K562 (cell line): ENCODE measurements at regions not wholly inside any gene's neighbourhood (a gene's known extent, or its start where the extent isn't known, plus 50 kb on each side); places are given as distances from the start of the nearest gene placed in this dataset.

ENCODE experiments used
- ATAC-seq: fragments of 200-7000 bp; cut with Tn5 transposase; 3 replicates; pipeline ENCODE4 v1.9.1; 2020; ENCODE audit warnings: moderate library complexity
- BruUV-seq: library from RNA; stranded (reverse); fragments of 400-500 nt; replicated peaks from 2 replicates; lab custom pipeline; 2021; lab: Mats Ljungman, UMichigan
- CTCF ChIA-PET: fragments of 300-600 bp; formaldehyde crosslinking; extraction: SDS; loops from one replicate; lab custom pipeline; 2021; ENCODE audit warnings: low intra/inter-chr PET ratio; lab: Yijun Ruan, JAX
- POLR2A ChIA-PET: fragments of 300-600, 350-650 bp; sonication (Branson Sonifier 250); formaldehyde crosslinking; extraction: SDS; loops from one replicate; lab custom pipeline; 2021; ENCODE audit warnings: antibody characterized with exemption, inconsistent platforms; lab: Yijun Ruan, JAX
- DNase-seq, 4 experiments: peaks; one replicate each; pipeline versions ENCODE4 v3.0.0 to v3.0.0-alpha.2; 2011 to 2018; ENCODE audit warnings: low spot score in 3 of 4, mixed read lengths in 3 of 4; ENCODE audit errors: extremely low read depth in 1 of 4
- FAIRE-seq: peaks from 2 replicates; lab custom pipeline; 2011; peaks lifted over from hg19 to GRCh38; lab: Jason Lieb, UNC
- H2AFZ ChIP-seq: 2 replicates; pipeline ENCODE4 v1.6.0; 2011; ENCODE audit warnings: low read depth, low read length, control low read depth, inconsistent platforms
- H3K27ac ChIP-seq: fragments of 200-600 bp; 3 replicates; pipeline ENCODE4 v1.8.0; 2011; ENCODE audit warnings: low read depth, mild to moderate bottlenecking, control low read depth, inconsistent platforms, low read length, moderate library complexity, mixed read lengths; ENCODE audit errors: extremely low read depth
- H3K27me3 ChIP-seq, 2 experiments: fragments of 300-600 bp in 1 of 2; 2 replicates in 1 of 2; 3 replicates in 1 of 2; pipeline versions ENCODE4 v1.6.0 to v1.8.0; 2011; ENCODE audit warnings: inconsistent platforms in 2 of 2, low read length in 2 of 2, mild to moderate bottlenecking in 1 of 2, mixed read lengths in 1 of 2, moderate library complexity in 1 of 2; ENCODE audit not compliant: control insufficient read depth in 2 of 2, insufficient read depth in 2 of 2
- H3K36me3 ChIP-seq: fragments of 300-600 bp; 3 replicates; pipeline ENCODE4 v1.8.0; 2011; ENCODE audit warnings: mild to moderate bottlenecking, low read length, inconsistent platforms; ENCODE audit not compliant: control insufficient read depth, insufficient read depth
- H3K4me1 ChIP-seq, 2 experiments: fragments of 200-600 bp in 1 of 2; replicated peaks in 1 of 2; 2 replicates in 1 of 2; 3 replicates in 1 of 2; pipeline versions ENCODE4 v1.5.1 to v1.8.0; 2011; ENCODE audit warnings: inconsistent platforms in 2 of 2, low read length in 2 of 2, mild to moderate bottlenecking in 1 of 2, mixed read lengths in 1 of 2, moderate library complexity in 1 of 2; ENCODE audit not compliant: control insufficient read depth in 2 of 2, insufficient read depth in 2 of 2
- H3K4me2 ChIP-seq: 2 replicates; pipeline ENCODE4 v1.6.1; 2011; ENCODE audit warnings: low read length, control low read depth, inconsistent platforms, mixed read lengths; ENCODE audit not compliant: insufficient read depth
- H3K4me3 ChIP-seq: fragments of 200-600 bp; sonication (generic), shearing (Covaris generic); 2 replicates; pipeline ENCODE4 v1.5.1; 2016; ENCODE audit warnings: control low read depth, inconsistent platforms
- H3K79me2 ChIP-seq: fragments of 200-600 bp; 3 replicates; pipeline ENCODE4 v1.8.0; 2011; ENCODE audit warnings: low read length, inconsistent platforms; ENCODE audit not compliant: control insufficient read depth, insufficient read depth
- H3K9ac ChIP-seq, 2 experiments: 2 replicates each; pipeline versions ENCODE4 v1.6.0 to v1.6.1; 2011; ENCODE audit warnings: low read depth in 2 of 2, low read length in 2 of 2, control low read depth in 1 of 2, inconsistent platforms in 1 of 2, mild to moderate bottlenecking in 1 of 2, mixed read lengths in 1 of 2; ENCODE audit not compliant: insufficient read depth in 1 of 2
- H3K9me1 ChIP-seq: one replicate; pipeline ENCODE4 v1.6.0; 2011; ENCODE audit warnings: inconsistent platforms, mild to moderate bottlenecking, low read length, moderate library complexity; ENCODE audit not compliant: control insufficient read depth, insufficient read depth
- H3K9me3 ChIP-seq: replicated peaks from 2 replicates; pipeline ENCODE4 v1.5.1; 2011; ENCODE audit warnings: low read depth, low read length, inconsistent platforms; ENCODE audit not compliant: control insufficient read depth, insufficient read depth
- H4K20me1 ChIP-seq: replicated peaks from 2 replicates; pipeline ENCODE4 v1.6.1; 2011; ENCODE audit warnings: low read length, inconsistent platforms, mixed read lengths; ENCODE audit not compliant: control insufficient read depth, insufficient read depth
- ARID1B ChIP-seq: fragments of 450-650 bp; IDR thresholded peaks from 2 replicates; pipeline ENCODE4 v1.6.1; 2016; ENCODE audit warnings: antibody characterized with exemption, mild to moderate bottlenecking, inconsistent platforms
- CCAR2 ChIP-seq: fragments of 200-400 bp; formaldehyde crosslinking; IDR thresholded peaks from 2 replicates; pipeline ENCODE4 v1.6.1; 2017; ENCODE audit warnings: mild to moderate bottlenecking, low read depth, low read length
- EGR1 ChIP-seq: fragments of 450-650 bp; conservative IDR thresholded peaks from 2 replicates; pipeline ENCODE4 v1.6.1; 2017; ENCODE audit warnings: mild to moderate bottlenecking
- KDM2B ChIP-seq: fragments of 250-450 bp; sonication (Bioruptor Pico); IDR thresholded peaks from 2 replicates; pipeline ENCODE4 v1.8.0; 2021; ENCODE audit warnings: mild to moderate bottlenecking, moderate library complexity
- NCOR1 ChIP-seq: fragments of 450-650 bp; IDR thresholded peaks from 2 replicates; pipeline ENCODE4 v1.6.1; 2016; ENCODE audit warnings: mild to moderate bottlenecking, moderate library complexity
- STAT5B ChIP-seq: fragments of 250-450 bp; sonication (Bioruptor Pico); IDR thresholded peaks from 2 replicates; pipeline ENCODE4 v1.8.0; 2021; ENCODE audit warnings: mild to moderate bottlenecking, inconsistent platforms
- UBTF ChIP-seq, 2 experiments: IDR thresholded peaks; 2 replicates each; pipeline ENCODE4 v1.6.1; 2012; ENCODE audit warnings: improper control_type of control experiment in 2 of 2, low read depth in 2 of 2, low read length in 2 of 2, borderline replicate concordance in 1 of 2
- ZBTB7A ChIP-seq: IDR thresholded peaks from 2 replicates; pipeline ENCODE4 v1.6.1; 2011; ENCODE audit warnings: low read depth, mild to moderate bottlenecking, low read length, moderate library complexity, borderline replicate concordance; ENCODE audit not compliant: control insufficient read depth
- ZNF766 ChIP-seq: fragments of 200-800 bp; sonication (Bioruptor generic); conservative IDR thresholded peaks from 2 replicates; pipeline ENCODE4 v1.6.1; 2016; ENCODE audit warnings: missing genetic modification characterization, missing compliant biosample characterization
- WGBS: fragments of 100-300 bp; shearing (Covaris generic); methylation state at CpG from one replicate; pipeline ENCODE4 v1.1.6; 2016; ENCODE audit warnings: low coverage, mixed read lengths; ENCODE audit not compliant: insufficient coverage; ENCODE audit errors: missing lambda C conversion rate; 5-methylcytosine and 5-hydroxymethylcytosine counted together
- in situ Hi-C: fragments of 300-500 bp; cut with MboI; formaldehyde crosslinking; loops from 4 replicates; pipeline ENCODE4 v1.15.0; 2018; ENCODE audit warnings: inconsistent platforms, mixed read lengths
- intact Hi-C: fragments of 100-400 bp; cut with micrococcal nuclease; formaldehyde crosslinking; loops from 2 replicates; pipeline ENCODE4 v1.14.2; 2022

GRCh38 chr15:25545889-25546288, 107.1 kb upstream of the UBE3A start (continued):
- TF ChIP-seq CCAR2, result no peak

GRCh38 chr15:25545017-25545416, 106.2 kb upstream of the UBE3A start:
- WGBS, result 0% methylated on average over 1 of the region's 1 CpG
- no peak for ATAC-seq

More at GRCh38 chr15:25545017-25545416, 106.2 kb upstream of the UBE3A start:
- DNase-seq, result no peak
- intact Hi-C loops, result no loop called here
- TF ChIP-seq NCOR1 (no peak), ZNF766 (no peak), UBTF (IDR thresholded peaks at IDR 0.05; ENCODE audit: borderline replicate concordance in 1 of 2, low read depth in 2 of 2, low read length in 2 of 2) (no peak), ZBTB7A (no peak), STAT5B (no peak), KDM2B (CRISPR knock-in tag) (no peak), ARID1B (no peak), EGR1 (0 out of 2 replicates have a peak, but pooled peaks have one; percentile 15)
- TF ChIP-seq, all 486 proteins: peak for 1
- no peak overlapping the region for H3K4me3 ChIP-seq
- no peak for FAIRE-seq
- H3K27ac ChIP-seq, result no peak overlapping the region
- CTCF ChIA-PET, result no interaction called here
- no peak overlapping the region for H3K4me2 ChIP-seq
- POLR2A ChIA-PET, result no interaction called here
- H3K9ac ChIP-seq, result no peak overlapping the region
- H3K4me1 ChIP-seq, result no peaks in the 10 kb centered on the region
- H3K36me3 ChIP-seq, result no peaks in the 10 kb centered on the region
- no TSS peak for BruUV-seq
- H3K79me2 ChIP-seq, result no peaks in the 10 kb centered on the region
- H3K9me1 ChIP-seq, result no peaks in the 10 kb centered on the region
- H3K27me3 ChIP-seq, result no peaks in the 10 kb centered on the region
- H4K20me1 ChIP-seq, result no peaks in the 10 kb centered on the region
- H3K9me3 ChIP-seq, result no peaks in the 10 kb centered on the region
- H2AFZ ChIP-seq, result no peak overlapping the region
- in situ Hi-C loops, result no loop called here
